IMR-90 (cell line): ENCODE measurements at regions not wholly inside any gene's neighbourhood (a gene's known extent, or its start where the extent isn't known, plus 50 kb on each side); places are given as distances from the start of the nearest gene placed in this dataset.

Experiments
- ATAC-seq: fragments of 200-7000 bp; cut with Tn5 transposase; 2 replicates; pipeline ENCODE4 v1.9.1; 2020; ENCODE audit warnings: low read depth, mild to moderate bottlenecking, moderate library complexity
- BruUV-seq: library from RNA; stranded (reverse); fragments of 400-500 nt; replicated peaks from 2 replicates; lab custom pipeline; 2021; lab: Mats Ljungman, UMichigan
- CTCF ChIA-PET: fragments of 300-600 bp; formaldehyde crosslinking; extraction: SDS; loops from one replicate; lab custom pipeline; 2021; ENCODE audit warnings: antibody characterized with exemption; lab: Yijun Ruan, JAX
- POLR2A ChIA-PET: fragments of 300-600 bp; sonication (Branson Sonifier 250); formaldehyde crosslinking; loops from one replicate; lab custom pipeline; 2022; ENCODE audit warnings: antibody characterized with exemption; ENCODE audit not compliant: unreplicated experiment; lab: Charles Lee
- DNase-seq: peaks from one replicate; pipeline ENCODE4 v3.0.0; 2013
- H2AFZ ChIP-seq: replicated peaks from 2 replicates; pipeline ENCODE3; 2013; ENCODE audit warnings: low read length, mild to moderate bottlenecking; ENCODE audit not compliant: poor library complexity
- H2AK5ac ChIP-seq: 2 replicates; pipeline ENCODE4 v1.6.1; 2013; ENCODE audit warnings: low read depth, low read length, inconsistent platforms
- H2AK9ac ChIP-seq: replicated peaks from 2 replicates; pipeline ENCODE3; 2013; ENCODE audit warnings: mild to moderate bottlenecking, low read depth, low read length, moderate library complexity; ENCODE audit not compliant: poor library complexity
- H2BK120ac ChIP-seq: 2 replicates; pipeline ENCODE4 v1.6.1; 2013; ENCODE audit warnings: low read depth, low read length, inconsistent platforms
- H2BK15ac ChIP-seq: 3 replicates; pipeline ENCODE4 v1.6.1; 2013; ENCODE audit warnings: low read depth, low read length, inconsistent platforms
- H2BK20ac ChIP-seq: 2 replicates; pipeline ENCODE4 v1.6.1; 2013; ENCODE audit warnings: low read depth, mild to moderate bottlenecking, inconsistent platforms, low read length, moderate library complexity
- H2BK5ac ChIP-seq: 2 replicates; pipeline ENCODE4 v1.6.1; 2013; ENCODE audit warnings: mild to moderate bottlenecking, low read depth, low read length, inconsistent platforms; ENCODE audit not compliant: poor library complexity, severe bottlenecking
- H3K14ac ChIP-seq: replicated peaks from 2 replicates; pipeline ENCODE4 v1.6.1; 2013; ENCODE audit warnings: low read depth, low read length, inconsistent platforms
- H3K18ac ChIP-seq: 2 replicates; pipeline ENCODE4 v1.6.1; 2013; ENCODE audit warnings: low read depth, low read length, control low read depth
- H3K23ac ChIP-seq: 2 replicates; pipeline ENCODE4 v1.6.1; 2013; ENCODE audit warnings: low read depth, low read length, inconsistent platforms
- H3K27ac ChIP-seq: 2 replicates; pipeline ENCODE4 v1.5.1; 2013; ENCODE audit warnings: mild to moderate bottlenecking, control low read depth, low read length; ENCODE audit not compliant: insufficient read depth
- H3K27me3 ChIP-seq: 2 replicates; pipeline ENCODE4 v1.6.1; 2013; ENCODE audit warnings: low read length; ENCODE audit not compliant: control insufficient read depth, insufficient read depth
- H3K36me3 ChIP-seq: 2 replicates; pipeline ENCODE4 v1.6.1; 2013; ENCODE audit warnings: low read length, mixed read lengths; ENCODE audit not compliant: control insufficient read depth, insufficient read depth
- H3K4ac ChIP-seq: 2 replicates; pipeline ENCODE4 v1.6.1; 2013; ENCODE audit warnings: low read depth, low read length, inconsistent platforms
- H3K4me1 ChIP-seq: 2 replicates; pipeline ENCODE4 v1.6.1; 2013; ENCODE audit warnings: low read length, mixed read lengths; ENCODE audit not compliant: control insufficient read depth, insufficient read depth
- H3K4me2 ChIP-seq: 2 replicates; pipeline ENCODE4 v1.6.1; 2013; ENCODE audit warnings: low read depth, mild to moderate bottlenecking, control low read depth, low read length, moderate library complexity
- H3K4me3 ChIP-seq: 2 replicates; pipeline ENCODE4 v1.5.1; 2013; ENCODE audit warnings: low read depth, mild to moderate bottlenecking, control low read depth, low read length, moderate library complexity; ENCODE audit not compliant: insufficient read depth
- H3K56ac ChIP-seq: 2 replicates; pipeline ENCODE4 v1.6.1; 2013; ENCODE audit warnings: low read length, inconsistent platforms; ENCODE audit not compliant: insufficient read depth; ENCODE audit errors: extremely low read depth
- H3K79me1 ChIP-seq, 2 experiments: 2 replicates each; pipeline ENCODE4 v1.6.1; 2013; ENCODE audit warnings: low read length in 2 of 2, inconsistent platforms in 1 of 2, low read depth in 1 of 2
- H3K9ac ChIP-seq: 2 replicates; pipeline ENCODE4 v1.6.1; 2013; ENCODE audit warnings: low read depth, low read length, control low read depth
- H3K9me1 ChIP-seq: 2 replicates; pipeline ENCODE4 v1.6.1; 2013; ENCODE audit warnings: low read length, inconsistent platforms; ENCODE audit not compliant: insufficient read depth
- H3K9me3 ChIP-seq: 2 replicates; pipeline ENCODE4 v1.6.1; 2013; ENCODE audit warnings: low read length; ENCODE audit not compliant: control insufficient read depth, insufficient read depth
- H4K20me1 ChIP-seq: 2 replicates; pipeline ENCODE4 v1.6.1; 2013; ENCODE audit warnings: low read length, inconsistent platforms; ENCODE audit not compliant: insufficient read depth
- H4K5ac ChIP-seq: 2 replicates; pipeline ENCODE4 v1.6.1; 2013; ENCODE audit warnings: mild to moderate bottlenecking, low read depth, low read length, control low read depth
- H4K8ac ChIP-seq, 2 experiments: 2 replicates each; pipeline ENCODE4 v1.6.1; 2013; ENCODE audit warnings: low read depth in 2 of 2, low read length in 2 of 2, control low read depth in 1 of 2, inconsistent platforms in 1 of 2
- H4K91ac ChIP-seq: 2 replicates; pipeline ENCODE4 v1.6.1; 2013; ENCODE audit warnings: low read depth, low read length, inconsistent platforms; ENCODE audit not compliant: insufficient read depth
- BHLHE40 ChIP-seq: fragments of 150-350 bp; IDR thresholded peaks from 2 replicates; pipeline ENCODE4 v1.6.1; 2016; ENCODE audit warnings: mild to moderate bottlenecking, low read depth, low read length
- CEBPB ChIP-seq: IDR thresholded peaks from 2 replicates; pipeline ENCODE4 v1.6.1; 2012; ENCODE audit warnings: low read depth, low read length, improper control_type of control experiment
- CHD1 ChIP-seq: IDR thresholded peaks from 2 replicates; pipeline ENCODE4 v1.6.1; 2012; ENCODE audit warnings: low read depth, low read length, improper control_type of control experiment
- CTCF ChIP-seq: conservative IDR thresholded peaks from 2 replicates; pipeline ENCODE4 v1.5.1; 2012; ENCODE audit warnings: mild to moderate bottlenecking, low read depth, low read length, improper control_type of control experiment
- ELK1 ChIP-seq: fragments of 150-350 bp; IDR thresholded peaks from 2 replicates; pipeline ENCODE4 v1.6.1; 2016; ENCODE audit warnings: low read depth, mild to moderate bottlenecking, low read length, moderate library complexity, borderline replicate concordance
- FOS ChIP-seq: fragments of 150-350 bp; IDR thresholded peaks from 2 replicates; pipeline ENCODE4 v1.6.1; 2016; ENCODE audit warnings: low read depth, low read length
- MAFK ChIP-seq: IDR thresholded peaks from 2 replicates; pipeline ENCODE4 v1.6.1; 2012; ENCODE audit warnings: low read depth, low read length, improper control_type of control experiment
- MXI1 ChIP-seq: IDR thresholded peaks from 2 replicates; pipeline ENCODE4 v1.6.1; 2012; ENCODE audit warnings: low read depth, mild to moderate bottlenecking, low read length, moderate library complexity, borderline replicate concordance
- NFE2L2 ChIP-seq: fragments of 150-350 bp; IDR thresholded peaks from 2 replicates; pipeline ENCODE4 v1.6.1; 2016; ENCODE audit warnings: low read depth, mild to moderate bottlenecking, low read length
- POLR2A ChIP-seq: IDR thresholded peaks from 2 replicates; pipeline ENCODE4 v1.6.1; 2012; ENCODE audit warnings: mild to moderate bottlenecking, low read depth, low read length
- RAD21 ChIP-seq: IDR thresholded peaks from 2 replicates; pipeline ENCODE4 v1.6.1; 2012; ENCODE audit warnings: low read length, improper control_type of control experiment
- RCOR1 ChIP-seq: IDR thresholded peaks from 2 replicates; pipeline ENCODE4 v1.6.1; 2012; ENCODE audit warnings: mild to moderate bottlenecking, low read length, improper control_type of control experiment; ENCODE audit not compliant: insufficient replicate concordance
- RFX5 ChIP-seq: IDR thresholded peaks from 2 replicates; pipeline ENCODE4 v1.8.0; 2012; ENCODE audit warnings: low read depth, mild to moderate bottlenecking, low read length, moderate library complexity
- SMC3 ChIP-seq: fragments of 150-350 bp; IDR thresholded peaks from 2 replicates; pipeline ENCODE4 v1.6.1; 2016; ENCODE audit warnings: low read depth, mild to moderate bottlenecking, antibody characterized with exemption, low read length, moderate library complexity
- USF2 ChIP-seq: fragments of 150-350 bp; IDR thresholded peaks from 2 replicates; pipeline ENCODE4 v1.6.1; 2017; ENCODE audit warnings: mild to moderate bottlenecking, antibody characterized with exemption, low read length, low read depth
- WGBS, 2 experiments: methylation state at CpG; one replicate each; pipeline versions ENCODE4 v1.1.5 to v1.1.7; 2013; ENCODE audit warnings: missing lambda C conversion rate in 2 of 2; ENCODE audit not compliant: insufficient read length in 1 of 2; ENCODE audit errors: extremely low coverage in 2 of 2; 5-methylcytosine and 5-hydroxymethylcytosine counted together
- dilution Hi-C: fragments of 300-500 bp; cut with HindIII; formaldehyde crosslinking; loops from one replicate; pipeline ENCODE4 v1.14.3; 2018; ENCODE audit warnings: low sequenced_read_pairs; ENCODE audit not compliant: unreplicated experiment
- in situ Hi-C: fragments of 300-500 bp; cut with MboI; formaldehyde crosslinking; loops from 3 replicates; pipeline ENCODE4 v1.14.3; 2019; ENCODE audit warnings: low sequenced_read_pairs, inconsistent platforms, mixed read lengths
- intact Hi-C: fragments of 100-400 bp; cut with micrococcal nuclease; formaldehyde crosslinking; loops from 2 replicates; pipeline ENCODE4 v1.10.0; 2022

GRCh38 chr4:3898098-3898497 lies 131.9 kb downstream of the ADRA2C start:
- intact Hi-C loops (no loop called here), dilution Hi-C loops (no loop called here), in situ Hi-C loops (loop anchor here (10.0 kb wide), 1 partner anchor 47 kb away; no protein-coding TSS in a partner anchor)
- no peaks in the 10 kb centered on the region for H3K27me3 ChIP-seq
- DNase-seq (no peak), ATAC-seq (no peak)
- H2BK20ac ChIP-seq = no peak overlapping the region
- H3K9me1 ChIP-seq = no peaks in the 10 kb centered on the region
- H3K27ac ChIP-seq = no peak overlapping the region
- no peak overlapping the region for H2BK5ac ChIP-seq
- no peak overlapping the region for H2AK9ac ChIP-seq
- ChIA-PET POLR2A (no interaction called here), CTCF (no interaction called here)
- H4K91ac ChIP-seq = no peak overlapping the region
- H2AK5ac ChIP-seq = no peak overlapping the region
- no peaks in the 10 kb centered on the region for H4K20me1 ChIP-seq
- no peaks in the 10 kb centered on the region for H3K9me3 ChIP-seq
- 83% methylated on average over 7 of the region's 19 CpGs; no CpG with 5 or more reads in 1 of the 2 experiments for WGBS, 2 experiments
- no peak overlapping the region for H3K18ac ChIP-seq
- no peaks in the 10 kb centered on the region for H3K79me1 ChIP-seq
- BruUV-seq = no TSS peak
- H3K4me3 ChIP-seq = no peak overlapping the region
- TF ChIP-seq SMC3 = no peak
- TF ChIP-seq CHD1 = no peak
- no peak for TF ChIP-seq BHLHE40
- no peak for TF ChIP-seq CEBPB
- TF ChIP-seq FOS = no peak
- no peak for TF ChIP-seq ELK1
- TF ChIP-seq USF2 = no peak
- no peak for TF ChIP-seq RCOR1
- no peak for TF ChIP-seq POLR2A
- TF ChIP-seq MAFK = no peak
- TF ChIP-seq RAD21 = no peak
- TF ChIP-seq MXI1 = no peak
- TF ChIP-seq NFE2L2 = no peak
- no peak for TF ChIP-seq CTCF
- TF ChIP-seq RFX5 = no peak
- no peak overlapping the region for H2AFZ ChIP-seq
- no peak overlapping the region for H3K9ac ChIP-seq
- H3K14ac ChIP-seq = no peak overlapping the region
- H4K5ac ChIP-seq = no peak overlapping the region
- H4K8ac ChIP-seq = no peak overlapping the region
- no peak overlapping the region for H3K56ac ChIP-seq
- no peak overlapping the region for H3K4me2 ChIP-seq
- H3K4ac ChIP-seq = no peak overlapping the region
- no peaks in the 10 kb centered on the region for H3K36me3 ChIP-seq
- no peak overlapping the region for H3K23ac ChIP-seq
- H3K4me1 ChIP-seq = no peaks in the 10 kb centered on the region
- H2BK120ac ChIP-seq = no peak overlapping the region
- H2BK15ac ChIP-seq = no peak overlapping the region
